Fibroblast of lung (primary cell): ENCODE measurements at regions not wholly inside any gene's neighbourhood (a gene's known extent, or its start where the extent isn't known, plus 50 kb on each side); places are given as distances from the start of the nearest gene placed in this dataset.

Source experiments
- CTCF ChIP-seq, 2 donors: IDR thresholded peaks in 1 of 2; conservative IDR thresholded peaks in 1 of 2; 1 replicate in 1 of 2; 2 replicates in 1 of 2; pipeline ENCODE4 v1.5.1; 2011 to 2012; ENCODE audit warnings: low read length in 2 of 2, control low read depth in 1 of 2, inconsistent platforms in 1 of 2, low read depth in 1 of 2, mild to moderate bottlenecking in 1 of 2
- EZH2 ChIP-seq: IDR thresholded peaks from 2 replicates; pipeline ENCODE4 v1.5.1; 2012; ENCODE audit warnings: low read length, control low read depth, mild to moderate bottlenecking; ENCODE audit errors: missing control alignments

GRCh38 chr17:79306424-79307318 is 232.0 kb downstream of the ENGASE start:
- TF ChIP-seq CTCF (conservative IDR thresholded peaks at IDR 0.05 in 1 of 2, IDR thresholded peaks at IDR 0.05 in 1 of 2; ENCODE audit: low read depth in 1 of 2, low read length in 2 of 2) (no peak), EZH2 (no peak)
